ENCODE measurements at regions not wholly inside any gene's neighbourhood (a gene's known extent, or its start where the extent isn't known, plus 50 kb on each side); places are given as distances from the start of the nearest gene placed in this dataset.

DNA sequence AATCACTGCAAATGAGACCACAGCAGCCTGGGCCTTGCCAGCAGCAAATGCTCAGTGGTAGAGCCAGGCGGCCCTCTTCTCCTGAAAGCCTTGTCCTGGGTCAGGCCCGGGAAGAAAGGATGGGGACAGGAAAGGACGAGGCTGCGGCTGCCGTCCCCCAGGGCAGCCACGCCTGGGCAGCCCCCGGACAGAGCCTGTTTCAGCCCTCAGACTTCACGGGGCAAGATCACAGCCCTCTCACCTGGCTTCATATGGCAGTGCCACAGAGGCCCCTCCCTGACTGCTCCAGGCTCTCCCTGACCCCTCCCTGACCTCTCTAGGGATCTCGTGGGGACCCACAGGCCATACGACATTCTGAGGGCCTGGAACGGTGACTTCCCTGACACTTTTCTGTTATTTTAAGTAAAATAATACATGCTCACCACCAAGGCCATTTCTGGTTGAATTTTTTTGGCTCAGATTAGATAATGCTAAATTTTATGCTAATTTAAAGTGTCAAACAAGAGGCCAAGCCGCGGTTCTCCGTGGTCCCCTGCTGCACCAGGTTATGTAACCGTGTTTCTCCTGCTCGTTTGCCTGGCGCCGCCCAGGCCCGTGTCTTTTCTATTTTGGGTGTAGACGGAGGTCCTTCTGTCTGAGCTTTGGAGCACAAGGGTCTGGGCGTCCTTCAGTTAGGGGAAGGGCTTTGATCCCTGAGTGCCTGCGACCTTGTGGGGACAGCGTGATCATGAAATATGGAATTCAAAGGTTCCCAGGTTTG lies 59.9 kb upstream of the BHLHE23 start:
- no peak for DNase-seq

DNA sequence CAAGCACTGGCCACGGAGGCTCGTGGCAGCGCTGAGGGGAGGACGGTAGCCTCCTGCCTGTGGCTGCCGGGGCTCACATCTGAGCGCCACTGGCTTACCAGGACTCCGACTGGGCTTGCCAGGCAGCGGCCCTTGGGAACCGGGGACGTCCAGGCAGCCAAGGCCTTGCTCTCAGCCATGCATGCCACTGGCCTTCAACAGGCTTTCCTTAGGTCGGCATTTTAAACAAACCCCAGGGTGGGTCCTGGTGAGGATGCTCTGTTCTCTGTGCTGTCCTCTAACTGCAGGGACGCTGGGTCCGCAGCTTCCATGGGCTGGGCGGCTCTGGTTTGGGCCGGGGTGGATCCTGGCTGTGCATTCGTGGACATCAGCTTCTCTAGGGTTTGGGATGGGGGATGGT lies 59.1 kb upstream of the BHLHE23 start:
- no peak for DNase-seq

DNA sequence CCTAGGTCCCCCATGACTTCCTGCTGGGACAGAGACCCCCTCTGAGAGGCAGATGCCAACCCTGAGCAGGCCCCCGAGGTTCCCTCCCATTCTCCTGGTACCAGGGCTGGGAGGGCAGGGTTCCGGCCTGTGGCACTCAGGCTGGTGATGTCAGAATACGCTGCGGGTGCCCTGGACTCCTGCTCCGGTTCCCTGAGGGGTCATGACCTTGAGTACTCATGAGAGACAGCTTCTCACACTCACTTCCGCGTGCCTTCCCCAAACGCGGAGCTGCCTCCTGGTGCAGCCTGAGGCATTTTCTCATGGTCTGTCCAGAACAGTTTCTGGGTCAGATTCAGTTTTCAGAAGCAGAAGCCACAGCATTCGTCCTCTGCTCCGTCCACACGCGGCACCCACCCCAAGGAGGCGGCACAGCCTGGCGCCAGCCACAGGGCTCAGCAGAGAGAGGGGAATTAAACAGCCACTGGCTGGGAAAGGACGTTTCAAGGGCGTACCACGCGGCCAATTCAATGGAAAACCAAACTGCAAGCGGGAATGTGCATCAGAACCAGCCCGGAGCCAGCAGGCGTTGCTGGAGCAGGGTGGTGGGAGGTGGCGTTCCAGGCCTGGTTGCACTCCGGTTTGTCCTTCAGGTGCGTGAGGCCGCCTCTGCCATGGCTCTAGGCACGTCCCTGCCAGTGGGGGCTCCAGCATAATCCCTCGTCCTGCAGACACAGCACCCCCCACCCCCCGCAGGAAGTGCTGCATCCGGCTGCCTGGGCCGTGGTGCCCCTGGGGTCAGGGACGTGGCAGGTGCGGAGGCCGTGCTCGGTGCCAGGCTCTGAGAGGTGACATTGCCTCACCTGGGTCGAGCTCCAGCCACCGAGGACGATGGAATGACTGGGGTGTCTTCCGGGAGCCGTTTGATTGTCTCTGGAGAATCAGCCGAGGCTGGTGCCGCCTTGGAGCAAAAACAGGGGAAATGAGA lies 58.3 kb upstream of the BHLHE23 start:
- DNase-seq, result no peak

DNA sequence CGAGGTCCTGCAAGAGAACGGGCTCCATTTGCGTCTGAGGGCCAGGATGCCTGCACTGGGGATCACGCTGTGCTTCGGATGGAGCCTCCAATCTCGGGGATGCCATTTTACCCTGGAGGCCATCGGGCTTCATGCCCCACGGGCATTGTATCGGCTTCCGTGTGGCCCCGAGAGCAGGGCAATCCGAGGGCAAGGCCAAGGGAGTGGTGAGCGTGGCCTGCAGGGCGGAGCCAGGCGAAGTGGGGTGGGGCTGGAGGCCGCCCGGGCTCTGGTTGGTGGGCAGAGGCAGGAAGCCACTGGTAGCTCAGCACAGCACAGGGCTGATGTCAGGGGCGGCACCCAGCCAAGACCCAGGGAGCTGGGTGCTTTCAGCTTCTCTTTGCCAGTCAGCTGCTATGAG lies 57.5 kb upstream of the BHLHE23 start:
- no peak for DNase-seq

DNA sequence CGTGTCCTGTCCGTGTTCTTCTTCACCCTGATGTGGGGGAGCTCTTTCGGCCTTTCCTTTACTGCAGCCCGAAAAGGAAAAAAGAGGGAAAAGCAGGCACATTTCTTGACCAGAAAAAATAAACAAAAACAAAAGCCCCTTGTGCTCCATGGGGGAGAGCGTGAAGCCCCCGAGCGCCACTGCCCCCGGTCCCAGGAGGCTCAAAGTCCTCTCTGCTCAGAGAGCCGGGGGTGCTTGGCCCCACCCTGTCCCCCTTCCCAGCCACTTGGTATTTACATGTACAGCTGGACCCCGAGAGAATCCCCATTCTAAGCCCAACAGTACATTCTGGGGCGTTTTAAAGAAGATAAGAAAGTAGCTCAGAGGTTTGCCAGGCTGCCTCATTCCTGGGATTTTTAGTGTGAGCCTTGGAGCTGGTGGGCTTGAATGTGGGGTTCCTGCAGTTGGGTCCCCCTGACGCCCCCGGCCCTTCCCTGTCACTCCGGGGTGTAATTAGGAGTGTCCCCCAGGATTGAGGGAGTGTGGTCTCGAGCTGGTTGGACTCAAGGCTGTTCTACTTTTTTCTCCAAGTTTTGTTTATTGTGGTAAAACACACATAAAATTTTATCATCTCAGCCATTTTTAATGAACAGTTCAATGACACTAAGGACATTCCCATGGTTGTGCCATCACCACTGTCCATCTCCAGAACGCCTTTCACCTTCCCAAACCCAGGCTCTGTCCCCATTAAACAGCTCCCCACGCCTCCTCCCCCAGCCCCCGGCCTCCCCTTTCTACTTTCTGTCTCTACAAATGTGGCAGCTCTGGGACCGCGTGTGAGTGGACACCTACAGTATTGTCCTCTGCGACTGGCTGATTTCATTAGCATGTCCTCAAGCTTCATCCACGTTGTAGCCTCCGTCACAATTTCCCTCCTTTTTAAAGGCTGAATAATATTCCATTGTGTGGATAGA lies 55.7 kb upstream of the BHLHE23 start:
- no peak for DNase-seq

DNA sequence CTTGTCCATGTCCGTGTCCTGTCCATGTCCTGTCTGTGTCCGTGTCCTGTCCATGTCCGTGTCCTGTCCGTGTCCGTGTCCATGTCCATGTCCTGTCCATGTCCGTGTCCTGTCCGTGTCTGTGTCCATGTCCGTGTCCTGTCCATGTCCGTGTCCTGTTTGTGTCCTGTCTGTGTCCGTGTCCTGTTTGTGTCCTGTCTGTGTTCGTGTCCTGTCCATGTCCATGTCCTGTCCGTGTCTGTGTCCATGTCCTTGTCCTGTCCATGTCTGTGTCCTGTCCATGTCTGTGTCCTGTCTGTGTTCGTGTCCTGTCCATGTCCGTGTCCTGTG lies 55.0 kb upstream of the BHLHE23 start:
- no peak for DNase-seq

DNA sequence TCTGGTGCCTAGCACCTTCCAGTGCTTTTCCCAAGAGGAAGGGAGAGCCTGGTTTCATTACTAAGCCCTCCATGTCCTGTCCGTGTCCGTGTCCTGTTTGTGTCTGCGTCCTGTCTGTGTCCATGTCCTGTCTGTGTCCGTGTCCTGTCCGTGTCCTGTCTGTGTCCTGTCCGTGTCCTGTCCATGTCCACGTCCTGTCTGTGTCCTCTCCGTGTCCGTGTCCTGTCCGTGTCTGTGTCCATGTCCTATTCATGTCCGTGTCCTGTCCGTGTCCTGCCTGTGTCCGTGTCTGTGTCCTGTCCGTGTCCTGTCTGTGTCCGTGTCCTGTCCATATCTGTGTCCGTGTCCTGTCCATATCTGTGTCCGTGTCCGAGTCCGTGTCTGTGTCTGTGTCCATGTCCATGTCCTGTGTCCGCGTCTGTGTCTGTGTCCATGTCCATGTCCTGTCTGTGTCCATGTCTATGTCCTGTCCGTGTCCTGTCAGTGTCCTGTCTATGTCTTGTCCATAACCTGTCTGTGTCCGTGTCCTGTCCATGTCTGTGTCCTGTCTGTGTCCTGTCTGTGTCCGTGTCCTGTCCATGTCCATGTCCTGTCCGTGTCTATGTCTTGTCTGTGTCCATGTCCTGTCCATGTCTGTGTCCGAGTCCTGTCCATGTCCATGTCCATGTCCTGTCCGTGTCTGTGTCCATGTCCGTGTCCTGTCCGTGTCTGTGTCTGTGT lies 54.4 kb upstream of the BHLHE23 start:
- no peak for DNase-seq

DNA sequence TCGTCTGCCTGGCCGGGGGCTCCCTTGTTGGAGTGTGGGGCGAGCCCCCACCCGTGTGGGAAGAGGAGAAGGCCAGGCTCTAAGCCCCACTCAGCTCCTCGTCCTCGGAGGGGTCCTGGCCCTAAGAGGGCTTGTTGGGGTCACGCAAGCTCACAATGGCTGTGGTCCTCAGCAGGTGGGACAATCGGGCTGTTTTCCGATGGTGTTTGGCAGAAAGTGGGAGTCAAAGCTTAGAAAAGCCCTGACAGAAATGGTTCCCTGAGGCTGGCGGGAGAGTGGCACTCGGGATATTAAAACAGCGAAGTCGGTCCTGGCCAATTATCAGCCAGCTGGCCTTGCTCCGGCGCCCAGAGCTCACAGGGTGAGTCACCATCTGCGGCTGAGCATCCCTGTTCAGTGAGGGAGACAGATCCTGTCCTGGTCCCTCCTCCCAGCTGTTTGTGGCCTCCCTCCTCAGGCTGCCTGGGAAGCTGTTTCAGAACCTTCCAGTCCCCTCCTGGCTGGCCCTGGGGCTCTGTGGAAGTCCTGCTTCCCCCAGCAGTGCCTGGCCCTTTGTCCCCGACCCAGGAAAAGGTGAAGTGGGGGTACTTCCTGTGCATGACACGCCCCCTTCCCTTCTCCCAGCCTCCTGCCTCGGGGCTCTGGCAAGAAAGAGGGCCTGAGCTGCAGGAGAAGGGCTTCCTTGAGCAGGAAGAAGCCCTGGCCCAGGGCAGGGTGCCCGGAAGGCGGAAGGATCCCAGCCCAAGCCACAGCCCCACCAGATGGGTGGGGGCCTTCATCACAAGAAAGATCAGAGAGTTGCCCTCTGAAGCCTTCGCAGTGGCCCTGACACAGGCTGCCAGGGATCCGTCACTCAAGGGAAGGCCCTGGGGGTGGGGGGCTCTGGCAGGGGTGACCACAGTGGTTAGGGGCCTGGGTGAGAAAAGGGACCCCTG lies 53.6 kb upstream of the BHLHE23 start:
- DNase-seq, result no peak

DNA sequence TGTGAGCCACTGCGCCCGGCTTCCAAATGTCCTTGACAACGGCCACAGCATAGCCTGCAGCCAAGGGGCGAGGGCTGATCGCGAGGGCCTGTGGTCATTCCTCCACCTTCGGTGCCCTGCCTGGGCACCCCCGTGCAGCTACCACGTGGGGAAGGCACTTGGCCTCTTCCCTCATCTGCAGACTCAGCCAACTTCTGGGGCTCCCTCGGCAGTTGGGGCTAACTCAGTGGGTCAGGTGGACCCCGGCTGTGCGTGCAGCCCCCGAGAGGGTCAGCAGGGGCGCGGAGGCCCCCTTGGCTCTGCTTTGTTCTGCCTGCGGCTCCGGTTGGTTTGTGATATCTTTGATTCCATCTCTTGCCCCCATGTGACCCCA lies 52.9 kb upstream of the BHLHE23 start:
- DNase-seq, result no peak

DNA sequence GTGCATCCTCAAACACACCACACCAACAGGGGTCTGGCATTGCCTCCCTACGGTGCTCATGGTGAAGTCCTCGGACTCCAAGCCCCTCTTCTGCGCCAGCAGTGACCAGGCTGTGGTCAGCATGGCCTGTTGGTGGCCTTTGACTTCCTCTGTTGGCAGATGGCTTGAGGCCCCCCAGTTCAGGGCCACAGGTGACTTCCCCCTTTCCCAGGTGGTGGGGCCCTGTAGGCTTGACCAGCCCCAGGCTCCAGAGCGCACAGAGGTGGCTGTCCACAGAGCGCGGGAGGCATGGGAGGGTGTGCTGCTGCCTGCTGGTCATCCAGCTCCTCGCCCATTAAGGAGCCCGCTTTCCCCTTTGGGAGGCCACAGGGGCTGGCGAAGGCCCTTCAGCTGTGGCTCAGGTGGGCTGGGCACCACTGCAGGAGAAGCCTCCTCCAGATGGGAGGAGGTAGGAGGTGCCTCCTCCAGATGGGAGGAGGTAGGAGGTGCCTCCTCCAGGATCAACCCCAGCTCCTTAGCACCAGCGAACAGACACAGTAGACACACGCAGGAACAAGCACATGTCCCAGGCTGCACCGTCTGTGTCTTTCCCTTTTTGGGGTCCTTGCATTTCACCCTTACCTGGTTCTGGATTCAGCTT lies 52.1 kb upstream of the BHLHE23 start:
- DNase-seq, result no peak

DNA sequence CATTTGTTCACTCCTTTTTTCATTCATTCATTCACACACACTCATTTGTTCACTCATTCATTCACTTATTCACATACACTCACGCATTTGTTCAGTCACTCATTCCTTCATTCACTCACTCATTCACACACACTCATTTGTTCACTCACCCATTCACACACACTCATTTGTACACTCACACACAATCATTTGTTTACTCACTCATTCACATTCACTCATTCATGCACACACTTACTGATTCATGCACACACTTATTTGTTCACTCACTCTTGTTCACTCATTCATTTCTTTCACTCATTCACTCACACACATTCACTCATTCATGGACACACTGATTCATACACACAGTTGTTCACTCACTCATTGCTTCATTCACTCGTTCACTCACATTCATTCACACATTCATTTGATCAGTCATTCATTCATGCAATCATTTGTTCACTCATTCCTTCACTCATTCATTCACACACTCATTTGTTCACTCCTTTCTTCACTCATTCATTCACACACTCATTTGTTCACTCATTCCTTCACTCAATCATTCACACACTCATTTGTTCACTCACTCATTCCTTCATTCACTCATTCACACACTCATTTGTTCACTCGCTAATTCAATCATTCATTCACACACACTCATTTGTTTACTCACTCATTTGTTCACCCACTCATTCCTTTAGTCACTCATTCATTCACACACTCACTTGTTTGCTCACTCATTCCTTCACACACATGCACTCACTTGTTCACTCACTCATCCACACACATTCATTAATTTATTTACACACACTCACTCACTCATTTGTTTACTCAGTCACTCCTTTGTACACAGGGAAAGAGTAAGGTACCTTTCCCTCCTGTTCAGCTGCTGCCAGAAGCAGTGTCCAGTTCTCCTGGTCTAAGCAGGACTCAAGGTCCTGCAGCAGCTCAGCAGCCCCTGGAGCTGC lies 50.7 kb upstream of the BHLHE23 start:
- DNase-seq, result no peak

DNA sequence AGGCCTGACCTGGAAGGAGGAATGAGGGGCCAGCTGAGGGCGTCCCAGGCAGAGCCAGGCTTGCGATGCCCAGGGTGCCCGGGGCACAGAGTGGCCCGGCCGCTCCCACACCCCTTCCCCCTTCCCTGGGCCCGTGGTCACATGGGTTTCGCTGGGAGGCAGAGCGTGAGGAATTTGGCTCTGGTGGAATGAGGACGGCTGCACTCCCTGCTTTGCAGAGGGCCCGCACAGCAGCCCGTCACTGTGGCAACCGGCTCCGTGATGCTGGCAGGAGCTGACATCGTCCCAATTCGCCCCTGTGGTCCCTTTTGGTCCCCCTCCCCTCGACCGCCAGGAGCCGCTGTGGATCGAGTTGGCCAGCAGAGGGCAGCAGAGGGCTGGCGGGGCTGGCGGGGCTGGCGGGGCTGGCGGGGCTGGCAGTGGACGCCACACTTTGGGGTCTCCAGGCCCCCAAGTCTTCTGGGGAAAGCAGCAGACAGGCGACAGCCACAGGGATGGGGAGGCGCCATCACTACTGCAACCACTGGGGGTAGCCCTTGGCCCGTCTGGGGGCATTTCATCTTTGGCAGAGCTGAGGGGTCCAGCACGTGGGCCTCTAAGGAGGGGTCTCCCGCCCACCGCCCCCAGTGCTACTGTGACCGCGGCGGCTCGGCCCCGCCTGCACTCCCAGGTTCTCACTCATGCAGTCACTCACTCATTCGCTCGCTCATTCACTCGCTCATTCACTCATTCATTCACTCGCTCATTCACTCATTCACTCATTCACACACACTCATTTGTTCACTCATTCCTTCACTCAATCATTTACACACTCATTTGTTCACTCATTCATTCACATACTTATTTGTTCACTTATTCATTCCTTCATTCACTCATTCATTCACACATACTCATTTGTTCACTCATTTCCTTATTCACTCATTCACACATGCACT lies 49.7 kb upstream of the BHLHE23 start:
- peak; percentile 29 for DNase-seq

Data from activated CD4-positive, alpha-beta T cell treated with anti-CD3 and anti-CD28 coated beads, Interleukin-10, Interleukin-2, amounts not matched to agents 100 ng/mL and 50 ng/mL, durations not matched to agents 16 hours and 8 hours (primary cell).